Osteoblast (primary cell): ENCODE measurements at regions not wholly inside any gene's neighbourhood (a gene's known extent, or its start where the extent isn't known, plus 50 kb on each side); places are given as distances from the start of the nearest gene placed in this dataset.
A peak's percentile ranks its signal among the peaks of the same experiment; 100 is the strongest.
"Not testable (repeated sequence)": the region's sequence is repeated elsewhere in the genome, so short reads cannot be mapped to it uniquely, and the experiment has no call there.

ENCODE experiments used
- DNase-seq: peaks from one replicate; pipeline ENCODE4 v3.0.0; 2011; ENCODE audit warnings: low spot score, mixed read lengths; ENCODE audit not compliant: insufficient read length; ENCODE audit errors: missing footprints
- H2AFZ ChIP-seq: 2 replicates; pipeline ENCODE4 v1.6.0; 2011; ENCODE audit warnings: mild to moderate bottlenecking, low read length
- H3K27ac ChIP-seq: 2 replicates; pipeline ENCODE4 v1.5.1; 2011; ENCODE audit warnings: mild to moderate bottlenecking, low read depth, low read length, moderate library complexity
- H3K27me3 ChIP-seq: 2 replicates; pipeline ENCODE4 v1.6.0; 2012; ENCODE audit warnings: mild to moderate bottlenecking, control low read depth, inconsistent platforms, low read length, moderate library complexity; ENCODE audit not compliant: insufficient read depth
- H3K36me3 ChIP-seq: 2 replicates; pipeline ENCODE4 v1.5.1; 2011; ENCODE audit warnings: mild to moderate bottlenecking, low read length, control low read depth, moderate library complexity; ENCODE audit not compliant: insufficient read depth
- H3K4me1 ChIP-seq: 2 replicates; pipeline ENCODE4 v1.5.1; 2011; ENCODE audit warnings: mild to moderate bottlenecking, low read length, control low read depth, moderate library complexity; ENCODE audit not compliant: insufficient read depth
- H3K4me2 ChIP-seq: 2 replicates; pipeline ENCODE4 v1.6.0; 2011; ENCODE audit warnings: mild to moderate bottlenecking, low read length; ENCODE audit not compliant: insufficient read depth
- H3K4me3 ChIP-seq: fragments of 200-600 bp; sonication (generic); 3 replicates; pipeline ENCODE4 v1.5.1; 2012; ENCODE audit warnings: mild to moderate bottlenecking, low read length, inconsistent platforms; ENCODE audit not compliant: insufficient read depth
- H3K79me2 ChIP-seq: 2 replicates; pipeline ENCODE4 v1.6.0; 2012; ENCODE audit warnings: mild to moderate bottlenecking, low read length, control low read depth, inconsistent platforms; ENCODE audit not compliant: insufficient read depth
- H3K9me3 ChIP-seq: 2 replicates; pipeline ENCODE4 v1.5.1; 2011; ENCODE audit warnings: low read depth, low read length, control low read depth
- H4K20me1 ChIP-seq: 2 replicates; pipeline ENCODE4 v1.6.0; 2012; ENCODE audit warnings: mild to moderate bottlenecking, low read length, control low read depth; ENCODE audit not compliant: insufficient read depth
- CTCF ChIP-seq: IDR thresholded peaks from 2 replicates; pipeline ENCODE4 v1.5.1; 2011; ENCODE audit warnings: mild to moderate bottlenecking, low read depth, low read length, moderate library complexity; ENCODE audit errors: extremely low read depth

- H3K4me1 ChIP-seq: no peaks in the 10 kb centered on the region
- H3K36me3 ChIP-seq: no peaks in the 10 kb centered on the region
- no peaks in the 10 kb centered on the region for H3K27me3 ChIP-seq
- H2AFZ ChIP-seq: no peak overlapping the region
- peaks cover 2% of the 10 kb centered on the region for H3K9me3 ChIP-seq
- H4K20me1 ChIP-seq: no peaks in the 10 kb centered on the region
- no peak for TF ChIP-seq CTCF
- DNase-seq: peak; percentile 18
- H3K79me2 ChIP-seq: no peaks in the 10 kb centered on the region
- H3K4me2 ChIP-seq: no peak overlapping the region
- no peak overlapping the region for H3K27ac ChIP-seq
- H3K4me3 ChIP-seq: no peak overlapping the region
Observed at GRCh38 chr15:96197721-96198120, 132.8 kb upstream of the NR2F2 start.

- Histone ChIP-seq H2AFZ (no peak overlapping the region), H3K4me1 (no peaks in the 10 kb centered on the region), H3K4me3 (no peak overlapping the region), H3K27ac (no peak overlapping the region), H3K27me3 (no peaks in the 10 kb centered on the region), H3K79me2 (no peaks in the 10 kb centered on the region), H4K20me1 (no peaks in the 10 kb centered on the region), H3K9me3 (peaks cover 2% of the 10 kb centered on the region), H3K36me3 (no peaks in the 10 kb centered on the region), H3K4me2 (no peak overlapping the region)
- no peak for TF ChIP-seq CTCF
- DNase-seq: no peak
Observed at GRCh38 chr15:96199111-96199510, 131.4 kb upstream of the NR2F2 start.

- no peak overlapping the region for H3K27ac ChIP-seq
- no peaks in the 10 kb centered on the region for H3K36me3 ChIP-seq
- no peaks in the 10 kb centered on the region for H4K20me1 ChIP-seq
- no peak overlapping the region for H3K4me2 ChIP-seq
- H2AFZ ChIP-seq: no peak overlapping the region
- no peak overlapping the region for H3K4me3 ChIP-seq
- H3K9me3 ChIP-seq: peaks cover 2% of the 10 kb centered on the region
- no peak for DNase-seq
- no peaks in the 10 kb centered on the region for H3K27me3 ChIP-seq
- no peaks in the 10 kb centered on the region for H3K4me1 ChIP-seq
- TF ChIP-seq CTCF: no peak
- no peaks in the 10 kb centered on the region for H3K79me2 ChIP-seq
Observed at GRCh38 chr15:96200357-96200967, 130.0 kb upstream of the NR2F2 start.

- H4K20me1 ChIP-seq: no peaks in the 10 kb centered on the region
- no peaks in the 10 kb centered on the region for H3K79me2 ChIP-seq
- H3K27me3 ChIP-seq: no peaks in the 10 kb centered on the region
- no peaks in the 10 kb centered on the region for H3K4me1 ChIP-seq
- H3K4me3 ChIP-seq: no peak overlapping the region
- no peak for TF ChIP-seq CTCF
- DNase-seq: no peak
- no peaks in the 10 kb centered on the region for H3K9me3 ChIP-seq
- no peak overlapping the region for H3K27ac ChIP-seq
- no peak overlapping the region for H3K4me2 ChIP-seq
- H2AFZ ChIP-seq: no peak overlapping the region
- no peaks in the 10 kb centered on the region for H3K36me3 ChIP-seq
Observed at GRCh38 chr15:96201696-96202095, 128.8 kb upstream of the NR2F2 start.

GRCh38 chr15:96205588-96205987 lies 124.9 kb upstream of the NR2F2 start:
- not testable (repeated sequence) for H3K4me1 ChIP-seq, H3K79me2 ChIP-seq, H4K20me1 ChIP-seq, H3K27ac ChIP-seq, H2AFZ ChIP-seq, DNase-seq, H3K4me3 ChIP-seq, H3K36me3 ChIP-seq, H3K9me3 ChIP-seq, H3K27me3 ChIP-seq, H3K4me2 ChIP-seq
